ENCODE measurements at regions not wholly inside any gene's neighbourhood (a gene's known extent, or its start where the extent isn't known, plus 50 kb on each side); places are given as distances from the start of the nearest gene placed in this dataset.
"Not testable (repeated sequence)": the region's sequence is repeated elsewhere in the genome, so short reads cannot be mapped to it uniquely, and the experiment has no call there.

DNA sequence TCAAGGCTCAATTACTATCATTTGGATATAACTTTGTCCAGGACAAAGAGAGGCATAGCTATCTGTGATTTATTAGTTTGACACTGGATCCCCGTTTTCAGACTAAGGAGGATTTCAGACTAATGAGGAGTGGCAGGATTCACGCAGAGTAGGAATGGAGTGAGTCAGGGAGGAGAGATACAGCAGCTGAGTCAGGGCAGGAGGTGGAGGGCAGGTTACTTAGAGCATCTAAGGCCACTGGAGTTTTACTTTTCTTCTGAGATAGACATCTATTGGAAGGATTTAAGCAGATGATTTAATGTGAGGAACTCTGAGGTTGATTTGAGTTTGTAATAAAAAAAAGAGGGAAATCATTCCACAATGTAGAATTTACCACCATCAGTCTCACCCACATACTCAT, 110.6 kb downstream of the RPIA start:
- DNase-seq (ENCODE audit: low read depth, low spot score) = not testable (repeated sequence)

DNA sequence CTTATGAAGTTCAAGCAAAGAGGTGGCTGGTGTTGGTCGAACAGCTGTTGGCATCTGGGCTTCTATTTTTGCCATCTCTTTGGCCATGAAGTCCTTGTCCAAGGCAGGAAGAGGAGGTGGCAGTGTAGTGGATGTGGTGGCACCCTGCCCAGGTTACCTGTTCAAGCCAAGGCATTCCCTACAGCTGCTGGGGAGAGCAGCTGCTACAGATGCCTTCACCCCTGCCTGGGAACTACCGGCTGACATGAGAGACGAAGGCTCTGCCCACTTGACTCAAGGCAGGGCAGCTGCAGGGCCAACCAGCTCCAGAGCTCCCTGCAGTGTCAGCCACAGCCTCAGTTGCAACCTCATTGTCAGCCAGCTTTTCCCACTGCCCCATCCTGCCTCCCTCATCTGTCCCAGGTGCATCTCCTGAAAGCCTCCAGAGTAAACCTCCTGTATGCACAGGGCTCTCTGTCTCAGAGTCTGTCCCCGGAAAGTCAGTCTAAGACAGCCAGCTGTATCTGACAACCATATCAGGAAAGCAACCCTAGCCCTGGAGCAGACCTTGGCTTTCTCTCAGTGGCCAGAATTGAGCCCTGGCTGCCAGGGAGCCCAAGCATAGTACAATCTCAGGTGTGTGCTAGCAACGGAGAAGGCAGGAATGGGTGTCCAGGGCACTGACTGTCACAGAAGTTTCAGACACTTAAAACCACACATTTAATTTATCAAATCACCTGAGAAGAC, 115.9 kb downstream of the RPIA start:
- in situ Hi-C loops (cut with HindIII; ENCODE audit: low pct_unique_long_range_greater_than_20kb, low sequenced_read_pairs) = no loop called here
- DNase-seq (ENCODE audit: low read depth, low spot score) = no peak

More for the DNA sequence above, 110.6 kb downstream of the RPIA start:
- in situ Hi-C loops (cut with HindIII; ENCODE audit: low pct_unique_long_range_greater_than_20kb, low sequenced_read_pairs) = not testable (repeated sequence)

DNA sequence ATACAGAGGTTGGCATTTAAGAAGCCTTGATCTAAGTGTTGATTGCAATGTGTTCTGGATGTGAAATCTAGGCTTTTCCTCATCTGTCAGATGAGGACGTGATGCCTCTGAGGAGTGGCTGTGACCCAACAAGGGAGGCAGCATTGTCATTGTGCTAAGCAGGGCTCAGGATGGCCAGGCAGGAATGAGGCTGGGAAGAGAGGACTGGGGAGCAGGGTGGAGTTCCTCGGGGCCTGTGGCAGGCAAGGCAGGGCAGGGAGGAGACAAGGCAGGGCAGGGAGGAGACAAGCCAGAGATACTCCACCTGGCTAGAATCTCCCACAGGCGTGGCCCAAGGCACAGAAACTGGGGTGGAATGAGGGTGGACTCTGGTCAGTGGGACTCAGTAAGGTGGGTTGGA, 116.6 kb downstream of the RPIA start:
- in situ Hi-C loops (cut with HindIII; ENCODE audit: low pct_unique_long_range_greater_than_20kb, low sequenced_read_pairs) = no loop called here
- DNase-seq (ENCODE audit: low read depth, low spot score) = no peak

- in situ Hi-C loops (cut with HindIII; ENCODE audit: low pct_unique_long_range_greater_than_20kb, low sequenced_read_pairs) = no loop called here
Observed at GRCh38 chr2:88808652-88809051, 117.2 kb downstream of the RPIA start.

GRCh38 chr2:88809216-88809615, 117.7 kb downstream of the RPIA start:
- in situ Hi-C loops (cut with HindIII; ENCODE audit: low pct_unique_long_range_greater_than_20kb, low sequenced_read_pairs) = no loop called here
- DNase-seq (ENCODE audit: low read depth, low spot score) = no peak

More at GRCh38 chr2:88808652-88809051, 117.2 kb downstream of the RPIA start:
- DNase-seq (ENCODE audit: low read depth, low spot score) = no peak

DNA sequence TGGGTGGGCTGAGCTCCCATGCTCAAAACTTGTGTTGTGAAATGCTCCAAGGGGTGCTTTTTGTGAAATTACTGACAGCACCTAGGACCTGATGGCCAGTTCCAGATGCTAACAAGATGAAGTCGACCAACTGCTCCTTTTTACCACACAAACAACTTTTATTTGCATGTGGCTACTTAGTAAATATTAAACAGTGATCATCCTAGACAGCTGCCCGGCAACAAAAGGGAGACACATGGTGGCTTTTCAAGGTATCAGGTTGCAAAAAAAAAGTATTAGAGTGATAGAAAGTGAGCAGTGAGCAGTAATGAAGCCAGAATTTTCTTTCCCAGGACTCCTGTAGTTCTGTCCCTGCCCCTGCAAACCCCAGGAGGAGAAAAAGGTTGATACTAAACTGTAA, 118.5 kb downstream of the RPIA start:
- no peak for DNase-seq (ENCODE audit: low read depth, low spot score)
- in situ Hi-C loops (cut with HindIII; ENCODE audit: low pct_unique_long_range_greater_than_20kb, low sequenced_read_pairs) = no loop called here

DNA sequence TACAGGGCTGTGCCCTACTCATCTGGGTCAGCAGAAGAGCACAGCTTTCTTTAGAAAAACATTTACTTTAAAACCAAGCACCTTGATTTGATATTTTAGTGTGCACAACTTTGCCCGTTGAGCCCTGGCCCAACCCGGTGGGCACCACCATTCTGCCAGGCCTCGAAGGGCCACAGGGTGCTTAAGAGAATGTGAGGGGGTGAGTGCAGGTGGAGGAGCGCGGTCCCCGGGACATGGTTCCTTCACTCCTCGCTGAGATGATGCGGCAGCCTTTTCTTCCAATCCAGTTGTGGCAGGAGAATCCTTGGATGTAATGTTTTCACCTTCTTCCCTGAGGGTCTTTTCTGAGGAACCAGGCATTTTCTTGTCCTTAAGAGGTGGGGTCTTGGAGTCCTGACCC, 119.0 kb downstream of the RPIA start:
- no peak for DNase-seq (ENCODE audit: low read depth, low spot score)
- in situ Hi-C loops (cut with HindIII; ENCODE audit: low pct_unique_long_range_greater_than_20kb, low sequenced_read_pairs) = no loop called here

DNA sequence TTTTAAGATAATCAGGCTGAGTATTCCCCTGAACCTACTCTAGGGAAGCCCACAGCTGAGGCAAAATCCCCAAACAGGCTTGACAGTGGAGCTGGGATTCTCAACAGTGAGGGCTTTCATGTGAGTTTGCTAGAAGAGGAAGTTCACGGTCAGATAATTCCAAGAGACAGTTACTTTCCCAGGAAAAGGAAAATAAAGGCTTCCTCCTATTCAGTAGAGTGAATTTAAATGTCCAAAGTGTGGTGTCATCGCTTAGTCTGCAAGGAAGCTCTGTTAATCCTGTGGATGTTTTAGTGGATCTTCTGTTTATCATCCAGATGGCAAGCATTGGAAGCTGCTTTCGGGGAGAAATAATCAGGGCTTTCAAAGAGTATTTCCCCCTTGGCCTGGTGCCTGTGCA, 119.8 kb downstream of the RPIA start:
- no peak for DNase-seq (ENCODE audit: low read depth, low spot score)
- in situ Hi-C loops (cut with HindIII; ENCODE audit: low pct_unique_long_range_greater_than_20kb, low sequenced_read_pairs) = no loop called here

DNA sequence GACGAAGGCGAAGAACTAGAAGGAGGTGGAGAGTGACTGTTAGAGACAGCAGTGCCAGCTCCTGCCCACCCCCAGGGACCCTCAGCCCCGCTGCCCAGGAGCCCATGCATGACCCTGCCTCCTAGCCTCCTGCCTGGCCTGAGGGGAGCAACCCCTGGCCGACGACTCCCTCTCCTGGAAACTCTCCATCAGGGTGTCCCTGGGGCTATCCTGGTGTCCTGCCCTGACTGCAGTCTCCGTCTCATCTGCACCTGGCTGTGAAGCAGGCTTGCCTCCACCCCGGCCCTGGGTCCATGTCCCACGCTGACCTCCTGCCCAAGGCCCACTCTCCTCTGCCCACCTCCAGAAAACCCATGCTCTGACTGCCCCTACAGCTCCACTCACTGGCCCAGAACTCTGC, 120.2 kb downstream of the RPIA start:
- in situ Hi-C loops (cut with HindIII; ENCODE audit: low pct_unique_long_range_greater_than_20kb, low sequenced_read_pairs) = no loop called here
- DNase-seq (ENCODE audit: low read depth, low spot score) = no peak

DNA sequence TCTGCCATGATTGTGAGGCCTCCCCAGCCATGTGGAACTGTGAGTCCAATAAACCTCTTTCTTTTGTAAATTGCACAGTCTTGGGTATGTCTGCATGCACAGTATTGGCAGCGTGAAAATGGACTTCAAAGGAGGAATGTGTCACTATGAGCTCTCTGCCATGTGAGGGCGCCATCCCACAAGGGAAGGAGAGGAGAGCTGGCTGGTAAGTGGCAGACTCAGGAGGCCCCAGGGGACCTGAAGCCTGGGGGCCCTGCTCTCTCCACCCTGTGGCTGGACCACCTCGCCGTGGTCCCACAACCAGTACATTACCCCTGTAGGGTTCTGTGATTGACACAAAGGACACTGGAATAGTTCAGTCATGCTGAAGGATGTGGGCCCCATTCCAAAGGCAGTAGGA, 122.1 kb downstream of the RPIA start:
- in situ Hi-C loops (cut with HindIII; ENCODE audit: low pct_unique_long_range_greater_than_20kb, low sequenced_read_pairs) = no loop called here
- no peak for DNase-seq (ENCODE audit: low read depth, low spot score)

GRCh38 chr2:88815282-88815681, 123.8 kb downstream of the RPIA start:
- in situ Hi-C loops (cut with HindIII; ENCODE audit: low pct_unique_long_range_greater_than_20kb, low sequenced_read_pairs) = no loop called here

GRCh38 chr2:88815697-88816096, 124.2 kb downstream of the RPIA start:
- DNase-seq (ENCODE audit: low read depth, low spot score) = no peak
- in situ Hi-C loops (cut with HindIII; ENCODE audit: low pct_unique_long_range_greater_than_20kb, low sequenced_read_pairs) = no loop called here

More at GRCh38 chr2:88815282-88815681, 123.8 kb downstream of the RPIA start:
- DNase-seq (ENCODE audit: low read depth, low spot score) = no peak

GRCh38 chr2:88818381-88818780, 126.9 kb downstream of the RPIA start:
- in situ Hi-C loops (cut with HindIII; ENCODE audit: low pct_unique_long_range_greater_than_20kb, low sequenced_read_pairs) = no loop called here
- DNase-seq (ENCODE audit: low read depth, low spot score) = no peak

GRCh38 chr2:88824951-88825350, 133.5 kb downstream of the RPIA start:
- DNase-seq (ENCODE audit: low read depth, low spot score) = no peak
- in situ Hi-C loops (cut with HindIII; ENCODE audit: low pct_unique_long_range_greater_than_20kb, low sequenced_read_pairs) = no loop called here

DNA sequence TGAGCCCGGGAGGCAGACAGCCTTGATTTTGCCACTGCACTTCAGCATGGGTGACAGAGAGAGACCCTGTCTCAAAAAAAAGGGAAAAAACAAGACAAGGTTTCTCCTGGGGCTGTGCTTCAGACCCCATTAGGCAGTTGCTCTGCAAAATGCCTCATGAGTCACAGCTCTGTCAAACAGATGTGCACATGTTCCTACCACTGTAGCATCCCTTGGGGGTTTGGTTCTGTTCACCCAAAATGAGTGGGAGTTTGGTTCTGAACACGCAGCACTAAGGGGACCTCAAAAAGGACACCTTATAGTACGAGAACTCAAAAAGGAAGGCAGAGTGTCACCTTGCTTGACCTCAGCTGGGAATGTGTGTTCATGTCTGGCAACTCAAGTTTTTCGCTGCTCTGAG, 134.9 kb downstream of the RPIA start:
- in situ Hi-C loops (cut with HindIII; ENCODE audit: low pct_unique_long_range_greater_than_20kb, low sequenced_read_pairs) = no loop called here
- DNase-seq (ENCODE audit: low read depth, low spot score) = no peak

- in situ Hi-C loops (cut with HindIII; ENCODE audit: low pct_unique_long_range_greater_than_20kb, low sequenced_read_pairs) = no loop called here
- DNase-seq (ENCODE audit: low read depth, low spot score) = no peak
Observed at GRCh38 chr2:88827821-88828220, 136.3 kb downstream of the RPIA start.

DNA sequence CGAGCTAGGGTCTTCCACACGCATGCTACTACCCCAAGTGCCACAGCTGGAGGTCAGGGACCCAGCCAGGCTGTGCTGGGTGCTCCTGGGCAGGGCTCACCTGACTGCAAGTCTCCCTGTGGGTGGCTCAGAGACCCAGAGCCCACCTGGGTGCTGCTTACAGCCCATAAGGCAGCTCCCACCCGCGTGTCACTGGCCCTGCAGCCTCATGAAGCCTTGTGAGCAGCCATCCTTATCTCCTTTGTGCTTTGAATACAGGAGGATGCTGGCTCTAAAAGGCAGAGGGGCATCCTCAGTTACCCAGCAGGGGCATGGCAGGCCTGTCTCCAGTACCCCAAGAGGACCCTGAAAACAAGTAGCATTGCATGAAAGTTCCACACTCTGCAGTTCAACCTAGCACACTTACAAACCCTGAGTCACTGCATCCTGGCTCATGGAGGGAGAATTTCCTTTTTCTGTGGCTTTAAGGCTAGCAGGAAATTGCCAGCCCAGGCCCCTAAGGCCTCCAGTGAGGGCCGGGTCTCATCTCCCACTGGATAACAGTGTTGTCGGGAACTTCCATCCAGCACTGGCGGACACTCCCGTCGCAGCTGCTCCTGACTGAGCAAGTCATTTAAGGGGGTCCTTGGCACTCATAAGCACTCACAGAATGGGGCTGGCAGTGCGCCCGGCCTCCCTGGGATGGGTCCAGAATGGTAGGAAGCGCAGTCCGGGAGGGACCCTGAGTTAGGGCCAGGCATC, 137.1 kb downstream of the RPIA start:
- no peak for DNase-seq (ENCODE audit: low read depth, low spot score)
- in situ Hi-C loops (cut with HindIII; ENCODE audit: low pct_unique_long_range_greater_than_20kb, low sequenced_read_pairs) = no loop called here

- in situ Hi-C loops (cut with HindIII; ENCODE audit: low pct_unique_long_range_greater_than_20kb, low sequenced_read_pairs) = no loop called here
- no peak for DNase-seq (ENCODE audit: low read depth, low spot score)
Observed at GRCh38 chr2:88829607-88830463, 138.4 kb downstream of the RPIA start.

Measured in SK-MEL-5 (cell line).